Superior temporal gyrus (tissue), 1 donor: ENCODE measurements at regions not wholly inside any gene's neighbourhood (a gene's known extent, or its start where the extent isn't known, plus 50 kb on each side); places are given as distances from the start of the nearest gene placed in this dataset.

ENCODE experiments used
- DNase-seq: peaks from one replicate; pipeline ENCODE4 v3.0.0-alpha.2; 2016; ENCODE audit errors: extremely low spot score

DNA sequence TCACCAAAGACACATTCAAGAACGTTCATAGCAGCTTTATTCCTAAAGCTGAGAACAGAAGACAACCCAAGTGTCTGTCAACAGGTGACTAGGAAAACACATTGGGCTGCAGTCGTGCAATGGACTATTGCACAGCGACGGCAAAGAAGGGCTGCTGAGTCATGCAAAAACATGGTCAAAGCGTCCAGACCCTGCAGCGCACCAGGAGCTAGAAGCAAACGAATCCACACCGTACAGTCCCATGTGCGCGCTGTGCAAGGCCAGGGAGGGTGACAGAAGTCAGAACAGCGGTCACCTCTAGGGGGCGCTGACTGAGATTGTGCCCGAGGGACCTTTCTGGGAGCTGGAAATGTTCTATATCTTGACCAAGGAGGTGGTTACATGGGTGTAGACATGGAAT, 266.4 kb downstream of the MAF start:
- no peak for DNase-seq

DNA sequence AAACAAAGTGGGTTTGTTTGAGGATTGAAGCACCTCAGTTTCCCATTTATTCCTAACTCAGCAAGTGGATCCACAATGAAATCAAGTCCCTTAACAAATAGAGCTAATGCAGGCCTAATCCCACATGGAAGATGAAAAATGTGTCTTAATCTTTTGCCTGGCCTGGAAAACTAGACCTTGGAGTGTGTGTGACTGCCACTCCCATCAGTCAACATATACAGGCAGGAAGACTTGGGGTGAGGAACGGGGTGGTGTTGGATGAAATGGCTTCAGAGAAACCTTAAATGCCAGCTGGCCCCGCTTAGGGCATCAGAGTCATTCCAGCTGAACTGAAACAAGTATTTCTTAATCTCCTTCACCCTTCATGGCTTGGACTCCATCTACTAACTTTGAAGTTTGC, 269.5 kb downstream of the MAF start:
- no peak for DNase-seq

GRCh38 chr16:79329967-79330366, 270.6 kb downstream of the MAF start:
- DNase-seq, result no peak

- peak; percentile 25 for DNase-seq
Observed at GRCh38 chr16:79329166-79329521, 271.4 kb downstream of the MAF start.

DNA sequence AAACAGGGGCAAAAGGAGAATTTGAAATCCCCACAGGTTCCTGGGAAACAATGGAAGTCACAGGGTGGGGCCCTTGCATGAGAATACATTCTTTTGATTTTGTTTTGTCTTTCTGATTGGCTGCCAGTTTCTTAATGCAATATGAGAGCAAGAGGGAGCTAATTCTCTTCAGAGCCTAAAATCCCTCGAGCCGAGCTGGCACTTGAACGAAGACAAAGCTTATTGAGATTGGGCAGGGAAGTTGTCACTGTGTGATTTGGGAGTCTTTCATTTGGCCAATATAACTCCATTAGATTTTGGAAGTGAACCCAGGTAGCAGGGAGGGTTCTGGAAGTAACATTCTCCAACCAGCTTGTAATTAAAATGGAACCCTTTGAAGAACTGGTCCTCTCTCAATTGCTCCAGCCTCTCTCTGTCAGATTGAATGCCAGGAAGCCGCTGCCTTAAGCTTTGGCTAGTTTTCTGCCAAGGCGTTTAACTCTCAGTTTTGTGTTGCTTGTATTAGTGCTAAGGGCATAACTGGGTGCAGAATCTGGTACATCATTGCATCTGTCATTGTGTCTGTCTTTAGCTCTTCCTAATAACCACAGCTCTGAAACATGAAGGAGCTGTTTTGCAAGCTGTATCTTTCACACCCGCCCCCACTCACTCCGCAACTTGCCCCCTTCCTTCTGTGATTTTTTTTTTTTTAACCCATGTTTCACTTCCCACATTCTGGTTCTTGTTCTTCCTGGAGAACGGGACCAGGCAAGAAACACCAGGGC, 272.0 kb downstream of the MAF start:
- peak; percentile 28 for DNase-seq

- DNase-seq, result no peak
Observed at GRCh38 chr16:79327836-79328235, 272.7 kb downstream of the MAF start.

DNA sequence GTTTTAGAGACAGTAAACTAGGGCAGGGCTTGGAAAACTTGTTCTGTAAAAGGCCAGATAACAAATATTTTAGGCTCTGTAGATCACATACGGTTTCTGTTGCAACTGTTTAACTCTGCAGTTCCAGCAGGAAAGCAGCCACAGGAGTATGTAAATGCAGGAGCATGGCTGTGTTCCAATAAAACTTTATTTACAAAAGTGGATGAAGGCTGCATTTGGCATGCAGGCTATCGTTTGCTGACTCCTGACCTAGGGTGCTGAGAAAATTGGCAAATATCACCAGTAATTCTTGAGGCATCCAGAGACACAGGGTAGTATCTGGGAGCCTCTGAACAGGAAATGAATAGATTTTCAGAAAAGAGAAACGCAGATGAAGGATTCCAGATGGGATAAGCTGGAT, 274.0 kb downstream of the MAF start:
- DNase-seq, result no peak

- no peak for DNase-seq
Observed at GRCh38 chr16:79325226-79325945, 275.2 kb downstream of the MAF start.

GRCh38 chr16:79320956-79321355, 279.6 kb downstream of the MAF start:
- DNase-seq, result no peak

DNA sequence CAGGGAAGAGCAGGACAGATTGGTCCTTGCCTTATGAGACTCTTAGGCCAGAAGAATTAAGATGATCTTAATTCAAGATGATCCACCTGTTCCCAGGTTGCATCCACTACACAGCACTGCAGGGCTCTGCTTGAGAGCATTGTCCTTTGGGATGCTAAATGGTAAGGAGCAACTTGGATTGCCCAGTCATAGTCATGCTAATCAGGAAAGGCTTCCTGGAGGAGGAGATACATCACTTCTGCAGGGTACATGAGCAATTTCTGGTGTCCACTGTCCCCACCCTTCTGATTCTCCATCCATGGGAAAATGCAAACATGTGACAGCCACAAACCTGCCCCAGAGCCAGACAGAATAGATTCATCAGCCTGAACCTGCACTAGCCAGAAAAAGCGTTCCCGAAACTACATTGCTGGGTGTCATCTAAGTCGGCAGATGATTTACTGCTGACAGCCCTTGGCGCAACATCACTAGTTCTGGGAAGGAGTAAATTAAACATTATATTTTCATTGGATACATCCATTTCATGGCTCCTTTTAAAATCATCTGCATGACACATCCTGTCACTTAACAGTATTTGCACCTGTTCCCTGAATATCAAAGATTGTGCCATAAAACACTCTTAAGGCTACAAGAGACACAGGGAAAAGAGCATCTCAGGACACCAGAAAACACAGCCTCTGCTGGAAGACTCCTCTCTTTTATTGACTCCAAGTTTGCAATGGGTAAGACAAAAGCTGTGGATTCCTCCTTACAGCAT, 282.2 kb downstream of the MAF start:
- DNase-seq, result no peak

- no peak for DNase-seq
Observed at GRCh38 chr16:79317521-79317920, 283.0 kb downstream of the MAF start.

DNA sequence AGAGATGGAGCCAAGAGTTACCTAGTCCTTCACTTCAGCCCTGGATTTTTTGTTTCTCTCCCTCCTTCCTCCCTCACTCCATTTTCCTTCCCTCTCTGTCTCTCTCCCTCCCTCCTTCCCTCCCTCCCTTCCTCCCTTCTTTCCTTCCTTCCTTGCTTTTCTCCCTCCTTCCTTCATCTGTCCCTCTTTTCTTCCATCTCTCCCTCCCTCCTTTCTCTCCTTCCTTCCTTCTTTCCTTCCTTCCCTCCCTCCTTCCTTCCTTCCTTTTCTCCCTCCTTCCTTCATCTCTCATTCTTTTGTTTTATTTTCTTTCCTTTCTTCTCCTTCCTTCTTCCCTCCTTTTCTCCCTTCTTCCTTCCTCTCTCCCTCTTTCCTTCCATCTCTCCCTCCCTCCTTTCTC, 283.5 kb downstream of the MAF start:
- no peak for DNase-seq

GRCh38 chr16:79316004-79316458, 284.5 kb downstream of the MAF start:
- DNase-seq, result peak; percentile 30

DNA sequence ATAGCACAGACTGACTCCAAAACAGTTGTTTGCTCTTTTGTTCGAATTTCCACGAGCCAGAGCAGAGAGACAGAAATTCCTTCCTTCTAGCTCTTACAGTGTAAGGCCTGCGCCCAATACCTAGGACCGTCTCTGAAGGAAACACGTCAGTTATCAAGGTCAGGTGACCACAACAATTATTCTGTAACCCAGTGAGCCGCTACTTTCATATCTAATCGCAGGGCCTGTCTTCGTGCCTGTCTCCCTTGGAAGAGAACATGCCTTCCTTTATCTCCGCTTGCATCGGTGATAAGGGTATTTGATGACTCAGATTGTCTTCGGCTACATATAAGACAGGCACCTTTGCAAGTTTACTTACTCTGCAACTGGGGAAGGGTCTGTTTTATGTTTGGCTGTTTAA, 288.0 kb downstream of the MAF start:
- DNase-seq, result no peak

DNA sequence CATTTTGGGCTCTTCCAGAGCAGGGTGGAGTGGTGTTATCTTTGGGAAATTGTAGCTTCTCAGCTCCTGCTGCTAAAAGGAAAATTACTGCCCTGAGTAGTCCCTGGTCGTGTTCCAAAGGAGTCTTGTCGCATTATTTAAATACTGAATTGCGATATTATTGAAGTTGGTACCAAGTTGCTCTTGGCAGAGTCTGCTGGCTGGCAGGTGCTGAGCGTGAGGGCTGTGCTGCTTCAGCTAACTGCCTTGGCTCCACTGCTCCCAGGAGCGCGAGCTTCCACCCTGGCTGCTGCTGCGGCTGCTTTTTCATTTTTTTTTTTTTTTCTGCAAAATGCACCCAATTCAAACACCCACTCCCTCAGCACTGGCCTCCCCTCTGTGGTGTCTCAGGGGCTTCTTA, 289.8 kb downstream of the MAF start:
- no peak for DNase-seq

GRCh38 chr16:79309606-79310005, 290.9 kb downstream of the MAF start:
- no peak for DNase-seq

- DNase-seq, result no peak
Observed at GRCh38 chr16:79307214-79307613, 293.3 kb downstream of the MAF start.

- no peak for DNase-seq
Observed at GRCh38 chr16:79305074-79305473, 295.5 kb downstream of the MAF start.

- no peak for DNase-seq
Observed at GRCh38 chr16:79303959-79304387, 296.6 kb downstream of the MAF start.

DNA sequence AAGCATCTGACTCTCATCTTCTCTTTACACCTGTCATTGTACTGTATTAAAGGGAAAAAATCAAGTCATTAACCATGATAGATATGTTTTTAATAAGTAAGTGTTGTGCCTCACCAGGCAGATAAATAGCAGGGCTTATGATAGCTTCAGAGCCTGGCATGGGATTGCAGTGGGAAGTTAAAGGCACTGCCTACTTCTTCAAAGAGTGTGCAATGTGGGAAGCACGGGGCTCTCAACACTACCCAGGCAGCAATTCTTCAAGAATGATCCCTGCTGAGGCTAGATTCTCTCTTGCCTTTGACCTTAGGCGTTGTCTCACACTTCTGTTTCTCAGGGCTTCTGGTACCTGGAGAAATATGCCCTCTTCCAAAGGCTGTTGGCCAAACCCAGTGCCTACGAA, 297.3 kb downstream of the MAF start:
- DNase-seq, result no peak

DNA sequence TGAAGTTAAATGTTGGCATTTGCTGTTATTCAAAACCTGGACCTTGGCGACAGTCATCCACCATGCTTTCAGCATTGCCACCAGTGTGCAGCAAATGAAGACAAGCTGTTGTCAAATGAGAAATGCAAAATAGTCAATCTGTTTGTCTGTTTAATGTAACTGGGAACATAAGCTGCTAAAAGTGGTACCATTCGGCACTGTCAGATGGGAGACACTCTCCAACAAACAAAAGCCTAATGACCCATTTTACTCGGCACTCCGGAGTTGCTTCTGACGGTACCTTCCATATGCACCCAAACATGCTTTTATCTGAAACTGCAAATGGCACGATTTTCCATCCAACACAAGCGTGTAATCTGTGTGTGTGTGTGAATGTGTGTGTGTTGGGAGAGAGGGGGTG, 297.8 kb downstream of the MAF start:
- DNase-seq, result no peak

DNA sequence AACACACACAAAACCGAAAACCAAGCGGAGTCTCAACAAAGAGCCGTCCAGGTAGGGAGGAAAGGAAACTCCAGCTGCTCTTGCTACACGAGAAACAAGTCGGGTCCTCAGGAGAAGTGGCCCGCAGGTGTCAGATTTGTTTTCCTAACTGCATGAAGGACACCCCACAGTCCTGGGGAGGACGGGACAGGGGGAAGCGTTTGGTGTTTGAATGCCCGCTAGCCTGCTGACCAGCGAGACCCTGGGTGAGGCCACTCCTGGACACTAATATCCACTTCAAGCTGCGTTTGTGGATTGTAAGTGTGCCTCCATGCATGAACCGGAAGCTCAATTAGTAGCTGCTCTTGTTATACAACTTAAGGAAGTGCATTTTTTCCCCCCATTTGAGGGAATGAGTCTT, 299.5 kb downstream of the MAF start:
- DNase-seq, result no peak
